ENCODE measurements at regions not wholly inside any gene's neighbourhood (a gene's known extent, or its start where the extent isn't known, plus 50 kb on each side); places are given as distances from the start of the nearest gene placed in this dataset.

- TF ChIP-seq YY1 (IDR thresholded peaks at IDR 0.05; ENCODE audit: low read depth, low read length) (no peak), RAD51 (IDR thresholded peaks at IDR 0.05) (no peak), CTCF (IDR thresholded peaks at IDR 0.05 in 2 of 3, conservative IDR thresholded peaks at IDR 0.05 in 1 of 3; ENCODE audit: control insufficient read depth in 2 of 3, extremely low read depth in 1 of 3, insufficient read depth in 1 of 3, low read depth in 3 of 3, low read length in 3 of 3) (no peak), SP1 (IDR thresholded peaks at IDR 0.05; ENCODE audit: low read depth, low read length) (no peak), ASH2L (IDR thresholded peaks at IDR 0.05; ENCODE audit: borderline replicate concordance, low read depth) (no peak)
- TF ChIP-seq, protein P1, sequence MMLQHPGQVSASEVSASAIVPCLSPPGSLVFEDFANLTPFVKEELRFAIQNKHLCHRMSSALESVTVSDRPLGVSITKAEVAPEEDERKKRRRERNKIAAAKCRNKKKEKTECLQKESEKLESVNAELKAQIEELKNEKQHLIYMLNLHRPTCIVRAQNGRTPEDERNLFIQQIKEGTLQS (IDR thresholded peaks at IDR 0.05; ENCODE audit: borderline replicate concordance, extremely low read depth, low read depth, low read length): no peak
Observed at GRCh38 chr18:52046842-52047241, 293.2 kb upstream of the DCC start.

Measured in GM12878 (cell line).